Heart right ventricle (tissue), 16 donors: ENCODE measurements at regions not wholly inside any gene's neighbourhood (a gene's known extent, or its start where the extent isn't known, plus 50 kb on each side); places are given as distances from the start of the nearest gene placed in this dataset.

ENCODE experiments used
- ATAC-seq, 8 donors: fragments of 200-7000 bp; cut with Tn5 transposase; one replicate each; pipeline ENCODE4 v1.9.1; 2020; ENCODE audit warnings: mild to moderate bottlenecking in 8 of 8, moderate library complexity in 8 of 8, moderate number of reproducible peaks in 1 of 8
- DNase-seq, 2 donors: peaks; one replicate each; pipeline ENCODE4 v3.0.0-alpha.2; 2020
- H3K27ac ChIP-seq, 10 donors: fragments of 200-600 bp; sonication (generic) in 2 of 10; one replicate each; pipeline versions ENCODE4 v1.5.0 to v1.8.0; 2020 to 2022; ENCODE audit warnings: mild to moderate bottlenecking in 3 of 10
- H3K27me3 ChIP-seq, 7 donors: fragments of 200-600 bp; one replicate each; pipeline ENCODE4 v1.8.0; 2021 to 2022; ENCODE audit warnings: mild to moderate bottlenecking in 2 of 7
- H3K36me3 ChIP-seq, 9 donors: fragments of 200-600 bp; sonication (generic) in 1 of 9; one replicate each; pipeline versions ENCODE4 v1.5.0 to v1.8.0; 2020 to 2022; ENCODE audit warnings: mild to moderate bottlenecking in 2 of 9
- H3K4me1 ChIP-seq, 9 donors: fragments of 200-600 bp; sonication (generic) in 1 of 9; one replicate each; pipeline versions ENCODE4 v1.5.0 to v1.8.0; 2020 to 2022; ENCODE audit warnings: mild to moderate bottlenecking in 4 of 9
- H3K4me3 ChIP-seq, 10 donors: fragments of 200-600 bp; sonication (generic) in 2 of 10; one replicate each; pipeline versions ENCODE4 v1.5.0 to v1.8.0; 2020 to 2022; ENCODE audit warnings: mild to moderate bottlenecking in 7 of 10, moderate library complexity in 2 of 10
- H3K9me3 ChIP-seq, 11 donors: fragments of 200-600 bp in 10 of 11; sonication (generic) in 2 of 11; one replicate each; pipeline versions ENCODE4 v1.5.0 to v1.8.0; 2013 to 2022; ENCODE audit warnings: mild to moderate bottlenecking in 2 of 11, control low read depth in 1 of 11, moderate library complexity in 1 of 11
- CTCF ChIP-seq, 9 donors: fragments of 200-600 bp; sonication (generic) in 2 of 9; IDR thresholded peaks; one replicate each; pipeline versions ENCODE4 v1.5.0 to v1.8.0; 2021 to 2022; ENCODE audit warnings: antibody characterized with exemption in 9 of 9, mild to moderate bottlenecking in 5 of 9, moderate library complexity in 1 of 9
- WGBS, 2 donors: extraction: QIAGEN DNeasy Blood & Tissue Kit; methylation state at CpG; one replicate each; pipeline ENCODE4 v1.1.7; 2013; ENCODE audit warnings: inconsistent platforms in 1 of 2; 5-methylcytosine and 5-hydroxymethylcytosine counted together
- intact Hi-C, 10 donors: fragments of 100-400 bp; cut with DNase I; formaldehyde crosslinking; loops; one replicate each; pipeline versions ENCODE4 v1.11.1 to v1.14.2; 2022
- donor health status: Arrhythmogenic right ventricular cardiomyopathy.
- donor health status: ischemic (EF 13 %, LVEDD 7.1; RV severe dilation, severe dysfunction).
- donor health status: healthy with polysubstance abuse.
- donor health status: DM: no; HTN: yes; CAD: no.
- donor health status: DM: no; HTN: no; CAD: no.
- donor health status: ischemic (EF 25% LVEDD 6.9; RV normal size, moderate dysfunction).
- donor health status: ischemic (EF 25% LVEDD 5.7; RV mildly dilated, moderate dysfunction).
- donor health status: healthy.
- donor health status: DM: yes; HTN: yes; CAD: no.
- donor health status: Ischemic cardiomyopathy.
- donor health status: ischemic (EF 35%, LVEDD 5.7; RV mildly dilated, moderate dysfunction).
- donor health status: nonischemic (EF 11% LVEDD 7.7; RV severe dilation, severe dysfunction).
- donor health status: DM: yes; HTN: yes; CAD: no.
- donor health status: PGD.
- donor health status: ischemic (EF 29% LVEDD 5.4; RV normal size, mild dysfunction).
- donor health status: nonischemic (EF 23%, LVEDD 6.1; RV moderate dilation, normal function).

- H3K27me3 ChIP-seq = peaks cover 0 to 16% (median 0%) of the 10 kb centered on the region in 7 donors
- 66 to 75% methylated on average over 6 of the region's 6 CpGs for WGBS, 2 donors
- peaks cover 0 to 4% (median 0%) of the 10 kb centered on the region in 11 donors for H3K9me3 ChIP-seq
- no peaks in the 10 kb centered on the region for H3K4me1 ChIP-seq
- no peak overlapping the region for H3K27ac ChIP-seq
- no peak overlapping the region for H3K4me3 ChIP-seq
- no peak for TF ChIP-seq CTCF (IDR thresholded peaks at IDR 0.05)
- DNase-seq = no peak
- intact Hi-C loops = no loop called here
- ATAC-seq = no peak
- no peaks in the 10 kb centered on the region for H3K36me3 ChIP-seq
Observed at GRCh38 chr7:127484954-127485353, 92.4 kb upstream of the ZNF800 start.

- H3K4me1 ChIP-seq = no peaks in the 10 kb centered on the region
- no peak for ATAC-seq
- 61 to 69% methylated on average over 2 of the region's 2 CpGs for WGBS, 2 donors
- intact Hi-C loops = no loop called here
- no peak for DNase-seq
- H3K27ac ChIP-seq = no peak overlapping the region
- H3K4me3 ChIP-seq = no peak overlapping the region
- no peak for TF ChIP-seq CTCF (IDR thresholded peaks at IDR 0.05)
- H3K36me3 ChIP-seq = no peaks in the 10 kb centered on the region
- H3K9me3 ChIP-seq = no peaks in the 10 kb centered on the region
- peaks cover 0 to 29% (median 6%) of the 10 kb centered on the region in 7 donors for H3K27me3 ChIP-seq
Observed at GRCh38 chr7:127478461-127478860, 86.0 kb upstream of the ZNF800 start.

GRCh38 chr7:127478024-127478355, 85.5 kb upstream of the ZNF800 start:
- DNase-seq (no peak), ATAC-seq (no peak)

GRCh38 chr7:127477295-127478023, 85.0 kb upstream of the ZNF800 start:
- WGBS, 2 donors = 40 to 49% methylated on average over 7 of the region's 7 CpGs
- Histone ChIP-seq H3K4me3 (no peak overlapping the region), H3K36me3 (no peaks in the 10 kb centered on the region), H3K9me3 (no peaks in the 10 kb centered on the region), H3K4me1 (no peaks in the 10 kb centered on the region), H3K27ac (no peak overlapping the region), H3K27me3 (peaks cover 0 to 26% (median 6%) of the 10 kb centered on the region in 7 donors)
- TF ChIP-seq CTCF (IDR thresholded peaks at IDR 0.05) = no peak
- DNase-seq (no peak), ATAC-seq (no peak)
- intact Hi-C loops = no loop called here

More at GRCh38 chr7:127478024-127478355, 85.5 kb upstream of the ZNF800 start:
- Histone ChIP-seq H3K4me1 (no peaks in the 10 kb centered on the region), H3K27me3 (peaks cover 0 to 27% (median 6%) of the 10 kb centered on the region in 7 donors), H3K36me3 (no peaks in the 10 kb centered on the region), H3K4me3 (no peak overlapping the region), H3K9me3 (no peaks in the 10 kb centered on the region), H3K27ac (no peak overlapping the region)
- WGBS, 2 donors = 10 to 24% methylated on average over 1 of the region's 1 CpG
- intact Hi-C loops = no loop called here
- no peak for TF ChIP-seq CTCF (IDR thresholded peaks at IDR 0.05)
